Hepatocyte (in vitro differentiated cells): ENCODE measurements at regions not wholly inside any gene's neighbourhood (a gene's known extent, or its start where the extent isn't known, plus 50 kb on each side); places are given as distances from the start of the nearest gene placed in this dataset.

Experiments
- CTCF ChIP-seq: fragments of 200-600 bp; sonication (generic); IDR thresholded peaks from 2 replicates; pipeline ENCODE4 v1.5.1; 2016; ENCODE audit warnings: antibody characterized with exemption, mild to moderate bottlenecking; ENCODE audit not compliant: poor library complexity
- EZH2 ChIP-seq: fragments of 200-600 bp; sonication (generic); IDR thresholded peaks from 2 replicates; pipeline ENCODE4 v1.6.1; 2016; ENCODE audit warnings: antibody characterized with exemption, mild to moderate bottlenecking, borderline replicate concordance
- EZH2phosphoT487 ChIP-seq: fragments of 200-600 bp; sonication (generic); IDR thresholded peaks from one replicate; pipeline ENCODE4 v1.6.1; 2018; ENCODE audit warnings: antibody characterized with exemption, mild to moderate bottlenecking, low read depth, moderate library complexity; ENCODE audit not compliant: unreplicated experiment, severe bottlenecking

- no peak for TF ChIP-seq CTCF
- no peak for TF ChIP-seq EZH2
- TF ChIP-seq EZH2phosphoT487, result no peak
Observed at GRCh38 chr3:64805978-64806377, 118.2 kb upstream of the ADAMTS9 start.
